Liver (tissue), 8 donors: ENCODE measurements at regions not wholly inside any gene's neighbourhood (a gene's known extent, or its start where the extent isn't known, plus 50 kb on each side); places are given as distances from the start of the nearest gene placed in this dataset.

Experiments used
- DNase-seq: peaks from one replicate; pipeline ENCODE4 v3.0.0-alpha.2; 2017; ENCODE audit warnings: low spot score
- H3K27ac ChIP-seq, 2 donors: one replicate each; pipeline ENCODE4 v1.7.0; 2013; ENCODE audit warnings: inconsistent platforms in 2 of 2, low read length in 2 of 2, control low read depth in 1 of 2, low read depth in 1 of 2, mild to moderate bottlenecking in 1 of 2
- H3K27me3 ChIP-seq, 4 donors: one replicate each; pipeline versions ENCODE4 v1.6.1 to v1.7.0; 2013; ENCODE audit warnings: low read length in 3 of 4, inconsistent platforms in 1 of 4, mild to moderate bottlenecking in 1 of 4, moderate library complexity in 1 of 4; ENCODE audit not compliant: control insufficient read depth in 4 of 4, insufficient read depth in 4 of 4
- H3K36me3 ChIP-seq, 4 donors: one replicate each; pipeline versions ENCODE4 v1.6.1 to v1.7.0; 2013; ENCODE audit warnings: low read length in 3 of 4, mild to moderate bottlenecking in 3 of 4, low read depth in 1 of 4, moderate library complexity in 1 of 4; ENCODE audit not compliant: control insufficient read depth in 4 of 4, insufficient read depth in 3 of 4
- H3K4me1 ChIP-seq, 4 donors: one replicate each; pipeline versions ENCODE4 v1.6.1 to v1.7.0; 2013; ENCODE audit warnings: low read length in 3 of 4, mild to moderate bottlenecking in 3 of 4, moderate library complexity in 1 of 4; ENCODE audit not compliant: control insufficient read depth in 4 of 4, insufficient read depth in 4 of 4
- H3K4me3 ChIP-seq, 3 donors: one replicate each; pipeline versions ENCODE4 v1.6.1 to v1.7.0; 2013; ENCODE audit warnings: low read length in 3 of 3, control low read depth in 1 of 3, low read depth in 1 of 3, mild to moderate bottlenecking in 1 of 3
- H3K9ac ChIP-seq, 2 donors: one replicate each; pipeline ENCODE4 v1.7.0; 2013; ENCODE audit warnings: low read length in 2 of 2, mild to moderate bottlenecking in 2 of 2, moderate library complexity in 2 of 2, control low read depth in 1 of 2, low read depth in 1 of 2
- H3K9me3 ChIP-seq, 4 donors: one replicate each; pipeline versions ENCODE4 v1.6.1 to v1.7.0; 2013; ENCODE audit warnings: low read length in 3 of 4; ENCODE audit not compliant: control insufficient read depth in 4 of 4
- CTCF ChIP-seq: fragments of 150-350 bp; IDR thresholded peaks from 2 replicates; pipeline ENCODE4 v1.5.1; 2017; ENCODE audit warnings: improper control_type of control experiment, low read depth, low read length; ENCODE audit not compliant: missing input control
- EGR1 ChIP-seq, 2 donors: IDR thresholded peaks; 2 replicates each; pipeline ENCODE4 v1.6.1; 2016 to 2018; ENCODE audit warnings: antibody characterized with exemption in 2 of 2, low read depth in 2 of 2
- FOXA2 ChIP-seq: IDR thresholded peaks from 2 replicates; pipeline ENCODE4 v1.6.1; 2016; ENCODE audit warnings: antibody characterized with exemption
- GABPA ChIP-seq, 2 donors: IDR thresholded peaks in 1 of 2; conservative IDR thresholded peaks in 1 of 2; 2 replicates each; pipeline ENCODE4 v1.6.1; 2016; ENCODE audit warnings: antibody characterized with exemption in 2 of 2, mild to moderate bottlenecking in 1 of 2, moderate library complexity in 1 of 2
- HNF4A ChIP-seq, 2 donors: conservative IDR thresholded peaks; 2 replicates each; pipeline ENCODE4 v1.6.1; 2016; ENCODE audit warnings: antibody characterized with exemption in 2 of 2, mild to moderate bottlenecking in 2 of 2
- HNF4G ChIP-seq: IDR thresholded peaks from 2 replicates; pipeline ENCODE4 v1.6.1; 2016; ENCODE audit warnings: antibody characterized with exemption
- JUND ChIP-seq, 2 donors: IDR thresholded peaks; 2 replicates each; pipeline ENCODE4 v1.6.1; 2016; ENCODE audit warnings: antibody characterized with exemption in 2 of 2
- MAX ChIP-seq: IDR thresholded peaks from 2 replicates; pipeline ENCODE4 v1.6.1; 2016; ENCODE audit warnings: antibody characterized with exemption
- NR2F2 ChIP-seq: IDR thresholded peaks from 2 replicates; pipeline ENCODE4 v1.6.1; 2016; ENCODE audit warnings: antibody characterized with exemption
- RAD21 ChIP-seq, 2 donors: IDR thresholded peaks; 2 replicates each; pipeline ENCODE4 v1.6.1; 2016; ENCODE audit warnings: antibody characterized with exemption in 2 of 2, mild to moderate bottlenecking in 2 of 2
- REST ChIP-seq: IDR thresholded peaks from 2 replicates; pipeline ENCODE4 v1.6.1; 2016; ENCODE audit warnings: antibody characterized with exemption, mild to moderate bottlenecking
- RXRA ChIP-seq, 2 donors: IDR thresholded peaks; 2 replicates each; pipeline ENCODE4 v1.6.1; 2017 to 2018; ENCODE audit warnings: antibody characterized with exemption in 2 of 2, mild to moderate bottlenecking in 1 of 2
- TAF1 ChIP-seq: conservative IDR thresholded peaks from 2 replicates; pipeline ENCODE4 v1.6.1; 2016; ENCODE audit warnings: antibody characterized with exemption, mild to moderate bottlenecking
- ZBTB33 ChIP-seq: IDR thresholded peaks from 2 replicates; pipeline ENCODE4 v1.6.1; 2016; ENCODE audit warnings: antibody characterized with exemption
- WGBS: extraction: QIAGEN DNeasy Blood & Tissue Kit; methylation state at CpG from one replicate; pipeline ENCODE4 v1.1.7; 2013; 5-methylcytosine and 5-hydroxymethylcytosine counted together
- donor health status: healthy.
- donor health status: healthy.
- donor health status: healthy.
- donor health status: healthy.
- donor health status: healthy.

- H3K36me3 ChIP-seq = no peaks in the 10 kb centered on the region
- no peak overlapping the region for H3K27ac ChIP-seq
- no peak overlapping the region for H3K4me3 ChIP-seq
- WGBS = 59% methylated on average over 2 of the region's 2 CpGs
- H3K9ac ChIP-seq = no peak overlapping the region
- H3K4me1 ChIP-seq = no peaks in the 10 kb centered on the region
- TF ChIP-seq RAD21 (IDR thresholded peaks at IDR 0.05) (no peak), JUND (IDR thresholded peaks at IDR 0.05) (no peak), EGR1 (IDR thresholded peaks at IDR 0.05; ENCODE audit: low read depth in 2 of 2) (no peak), GABPA (IDR thresholded peaks at IDR 0.05 in 1 of 2, conservative IDR thresholded peaks at IDR 0.05 in 1 of 2) (no peak), RXRA (IDR thresholded peaks at IDR 0.05) (no peak), NR2F2 (no peak), HNF4G (no peak), HNF4A (conservative IDR thresholded peaks at IDR 0.05) (no peak), ZBTB33 (no peak), FOXA2 (no peak)
- no peak for DNase-seq
- H3K9me3 ChIP-seq = no peaks in the 10 kb centered on the region
- H3K27me3 ChIP-seq = peaks cover 0 to 2% (median 0%) of the 10 kb centered on the region in 4 donors
Observed at GRCh38 chr4:106541253-106541652, 172.7 kb upstream of the GIMD1 start.

- Histone ChIP-seq H3K9ac (no peak overlapping the region), H3K36me3 (no peaks in the 10 kb centered on the region), H3K4me3 (no peak overlapping the region), H3K4me1 (no peaks in the 10 kb centered on the region), H3K9me3 (no peaks in the 10 kb centered on the region), H3K27ac (no peak overlapping the region), H3K27me3 (no peaks in the 10 kb centered on the region)
- no peak for TF ChIP-seq MAX
- no peak for TF ChIP-seq GABPA (IDR thresholded peaks at IDR 0.05 in 1 of 2, conservative IDR thresholded peaks at IDR 0.05 in 1 of 2)
- no peak for TF ChIP-seq RAD21 (IDR thresholded peaks at IDR 0.05)
- TF ChIP-seq EGR1 (IDR thresholded peaks at IDR 0.05; ENCODE audit: low read depth in 2 of 2) = no peak
- TF ChIP-seq REST = no peak
- TF ChIP-seq TAF1 = no peak
- TF ChIP-seq RXRA (IDR thresholded peaks at IDR 0.05) = no peak
- TF ChIP-seq NR2F2 = no peak
- TF ChIP-seq HNF4G = no peak
- TF ChIP-seq CTCF = no peak
- no peak for TF ChIP-seq HNF4A (conservative IDR thresholded peaks at IDR 0.05)
- no peak for TF ChIP-seq FOXA2
- no peak for TF ChIP-seq ZBTB33
- no peak for DNase-seq
Observed at GRCh38 chr4:106530821-106531220, 162.2 kb upstream of the GIMD1 start.
